Testis (tissue), 2 donors: ENCODE measurements at regions not wholly inside any gene's neighbourhood (a gene's known extent, or its start where the extent isn't known, plus 50 kb on each side); places are given as distances from the start of the nearest gene placed in this dataset.

Source experiments
- CTCF ChIP-seq, 3 experiments: fragments of 450-650 bp in 2 of 3; fragments of 200-600 bp in 1 of 3; sonication (generic) in 1 of 3; IDR thresholded peaks; one replicate each; pipeline ENCODE4 v1.5.1; 2016 to 2019; ENCODE audit warnings: antibody characterized with exemption in 3 of 3, mild to moderate bottlenecking in 2 of 3, moderate library complexity in 1 of 3
- POLR2A ChIP-seq: fragments of 450-650 bp; IDR thresholded peaks from one replicate; pipeline ENCODE4 v1.6.1; 2017; ENCODE audit warnings: antibody characterized with exemption, mild to moderate bottlenecking, moderate library complexity

- TF ChIP-seq POLR2A (no peak), CTCF (IDR thresholded peaks at IDR 0.05) (no peak)
These were observed 735.1 kb downstream of the STIM2 start for GRCh38 chr4:27595571-27596360.
